ENCODE measurements at regions not wholly inside any gene's neighbourhood (a gene's known extent, or its start where the extent isn't known, plus 50 kb on each side); places are given as distances from the start of the nearest gene placed in this dataset.

DNA sequence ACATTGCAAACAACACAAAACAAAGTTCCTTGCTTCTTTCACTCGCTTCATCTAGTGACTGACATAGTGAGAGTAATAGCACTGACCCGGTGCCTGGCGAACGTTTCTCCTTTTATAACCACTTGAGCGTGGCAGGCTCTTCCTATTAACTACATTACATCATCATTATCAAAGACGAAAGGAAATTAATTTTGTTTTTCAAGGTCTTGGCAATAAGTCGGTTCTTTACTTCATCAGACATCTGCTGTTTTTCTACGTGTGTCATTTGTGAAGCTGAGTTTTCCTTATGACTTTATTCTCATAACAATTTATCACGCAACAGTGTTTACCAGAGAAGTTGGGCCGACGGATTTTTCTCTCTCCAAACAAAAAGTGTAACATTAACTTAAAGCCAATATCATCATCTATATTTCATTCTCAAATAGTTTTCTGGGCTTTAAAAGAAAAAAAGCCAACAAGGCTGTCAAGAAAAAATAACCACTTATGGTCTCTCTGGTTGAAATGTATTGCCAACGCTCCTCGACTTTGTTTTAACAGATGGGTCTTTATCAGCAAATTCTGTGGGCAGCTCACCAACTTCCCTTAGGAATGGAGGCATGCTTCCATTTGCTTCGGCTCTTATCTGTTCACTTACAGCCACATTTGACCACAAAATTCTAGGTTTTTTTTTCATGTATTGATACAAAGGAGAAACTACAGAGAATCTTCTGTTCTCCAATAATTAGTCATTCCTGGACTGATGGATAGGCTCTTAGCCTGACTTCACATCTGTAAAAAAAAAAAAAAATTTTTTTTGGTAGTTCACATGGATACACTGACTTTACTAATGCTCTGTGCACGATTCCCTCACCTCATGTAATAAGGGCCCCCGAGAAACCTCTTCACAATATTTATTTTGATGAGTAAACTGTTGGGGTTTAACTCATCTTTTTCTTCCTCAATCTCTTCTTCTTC, 97.1 kb upstream of the CDKN3 start:
- DNase-seq (ENCODE audit: low read depth) = peak; percentile 18
- no peak overlapping the region for H3K4me3 ChIP-seq (ENCODE audit: control insufficient read depth, low read depth, low read length)
- TF ChIP-seq, protein P1, sequence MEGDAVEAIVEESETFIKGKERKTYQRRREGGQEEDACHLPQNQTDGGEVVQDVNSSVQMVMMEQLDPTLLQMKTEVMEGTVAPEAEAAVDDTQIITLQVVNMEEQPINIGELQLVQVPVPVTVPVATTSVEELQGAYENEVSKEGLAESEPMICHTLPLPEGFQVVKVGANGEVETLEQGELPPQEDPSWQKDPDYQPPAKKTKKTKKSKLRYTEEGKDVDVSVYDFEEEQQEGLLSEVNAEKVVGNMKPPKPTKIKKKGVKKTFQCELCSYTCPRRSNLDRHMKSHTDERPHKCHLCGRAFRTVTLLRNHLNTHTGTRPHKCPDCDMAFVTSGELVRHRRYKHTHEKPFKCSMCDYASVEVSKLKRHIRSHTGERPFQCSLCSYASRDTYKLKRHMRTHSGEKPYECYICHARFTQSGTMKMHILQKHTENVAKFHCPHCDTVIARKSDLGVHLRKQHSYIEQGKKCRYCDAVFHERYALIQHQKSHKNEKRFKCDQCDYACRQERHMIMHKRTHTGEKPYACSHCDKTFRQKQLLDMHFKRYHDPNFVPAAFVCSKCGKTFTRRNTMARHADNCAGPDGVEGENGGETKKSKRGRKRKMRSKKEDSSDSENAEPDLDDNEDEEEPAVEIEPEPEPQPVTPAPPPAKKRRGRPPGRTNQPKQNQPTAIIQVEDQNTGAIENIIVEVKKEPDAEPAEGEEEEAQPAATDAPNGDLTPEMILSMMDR (conservative IDR thresholded peaks at IDR 0.05; ENCODE audit: control insufficient read depth, insufficient read depth, low read depth, low read length) = no peak

- no peak overlapping the region for H3K4me3 ChIP-seq (ENCODE audit: control insufficient read depth, low read depth, low read length)
- TF ChIP-seq, protein P1 (conservative IDR thresholded peaks at IDR 0.05; ENCODE audit: control insufficient read depth, insufficient read depth, low read depth, low read length) = no peak
- no peak for DNase-seq (ENCODE audit: low read depth)
These were observed 95.9 kb upstream of the CDKN3 start for GRCh38 chr14:54300881-54301280.

- DNase-seq (ENCODE audit: low read depth) = no peak
- H3K4me3 ChIP-seq (ENCODE audit: control insufficient read depth, low read depth, low read length) = no peak overlapping the region
- TF ChIP-seq, protein P1 (conservative IDR thresholded peaks at IDR 0.05; ENCODE audit: control insufficient read depth, insufficient read depth, low read depth, low read length) = no peak
These were observed 95.4 kb upstream of the CDKN3 start for GRCh38 chr14:54301359-54301758.

GRCh38 chr14:54306806-54307205, 90.0 kb upstream of the CDKN3 start:
- DNase-seq (ENCODE audit: low read depth) = no peak
- H3K4me3 ChIP-seq (ENCODE audit: control insufficient read depth, low read depth, low read length) = no peak overlapping the region
- TF ChIP-seq, protein P1 (conservative IDR thresholded peaks at IDR 0.05; ENCODE audit: control insufficient read depth, insufficient read depth, low read depth, low read length) = no peak

DNA sequence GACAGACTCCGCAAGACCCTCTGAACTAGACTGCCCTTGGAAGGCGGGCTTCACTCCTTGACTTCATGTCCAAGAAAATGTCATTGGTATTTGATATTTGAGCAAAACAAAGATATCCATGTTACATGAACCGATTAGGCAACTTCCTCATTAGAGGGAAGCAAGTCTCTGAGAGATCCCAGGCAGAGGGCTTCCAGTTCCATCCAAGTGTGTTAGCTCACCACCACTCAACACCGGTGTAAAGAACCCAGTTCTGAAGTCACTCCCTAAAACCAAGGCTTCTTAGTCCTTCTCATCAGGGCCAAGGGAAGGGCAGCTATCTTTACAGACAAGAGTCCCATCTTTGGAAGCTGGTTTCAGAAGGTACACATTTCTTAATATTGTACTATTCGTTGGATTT, 87.2 kb upstream of the CDKN3 start:
- H3K4me3 ChIP-seq (ENCODE audit: control insufficient read depth, low read depth, low read length) = no peak overlapping the region
- TF ChIP-seq, protein P1 (conservative IDR thresholded peaks at IDR 0.05; ENCODE audit: control insufficient read depth, insufficient read depth, low read depth, low read length) = no peak
- no peak for DNase-seq (ENCODE audit: low read depth)

GRCh38 chr14:54310151-54310850, 86.5 kb upstream of the CDKN3 start:
- TF ChIP-seq, protein P1 (conservative IDR thresholded peaks at IDR 0.05; ENCODE audit: control insufficient read depth, insufficient read depth, low read depth, low read length) = no peak
- H3K4me3 ChIP-seq (ENCODE audit: control insufficient read depth, low read depth, low read length) = no peak overlapping the region
- no peak for DNase-seq (ENCODE audit: low read depth)

Measured in fibroblast of mammary gland (primary cell).